Cardiac fibroblast (primary cell): ENCODE measurements at regions not wholly inside any gene's neighbourhood (a gene's known extent, or its start where the extent isn't known, plus 50 kb on each side); places are given as distances from the start of the nearest gene placed in this dataset.

Source experiments
- DNase-seq, 2 donors: peaks; one replicate each; pipeline versions ENCODE4 v3.0.0 to v3.0.0-alpha.2; 2010; ENCODE audit warnings: low read depth in 2 of 2
- H3K4me3 ChIP-seq, 2 donors: replicated peaks in 1 of 2; 1 replicate in 1 of 2; 2 replicates in 1 of 2; pipeline ENCODE4 v1.5.1; 2011; ENCODE audit warnings: low read depth in 2 of 2, low read length in 2 of 2, mild to moderate bottlenecking in 2 of 2, moderate library complexity in 1 of 2
- TF ChIP-seq, protein P1 (sequence below): IDR thresholded peaks from one replicate; pipeline ENCODE4 v1.5.1; 2011; ENCODE audit warnings: low read depth, mild to moderate bottlenecking, low read length, inconsistent platforms

DNA sequence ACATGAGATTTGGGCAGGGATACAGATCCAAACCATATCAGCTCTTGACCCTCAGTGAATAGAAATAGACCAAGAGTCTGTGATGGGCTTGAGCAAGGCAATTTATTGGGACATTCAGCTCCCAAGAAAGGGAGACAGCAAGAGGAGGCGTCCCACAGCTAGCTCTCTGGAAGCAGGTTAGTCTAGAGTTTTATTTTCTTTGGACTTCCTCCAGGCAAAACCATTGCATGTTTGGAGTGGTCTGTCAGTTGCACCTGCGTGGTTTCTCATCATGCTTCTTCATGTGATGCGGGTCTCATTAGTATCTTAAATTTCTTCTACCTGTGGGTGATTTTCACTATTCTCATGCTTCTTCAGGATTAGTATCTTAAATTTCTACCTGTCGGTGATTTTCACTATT lies 1530.6 kb downstream of the PLA2G4A start:
- no peak for DNase-seq
- no peak overlapping the region for H3K4me3 ChIP-seq
- TF ChIP-seq, protein P1, sequence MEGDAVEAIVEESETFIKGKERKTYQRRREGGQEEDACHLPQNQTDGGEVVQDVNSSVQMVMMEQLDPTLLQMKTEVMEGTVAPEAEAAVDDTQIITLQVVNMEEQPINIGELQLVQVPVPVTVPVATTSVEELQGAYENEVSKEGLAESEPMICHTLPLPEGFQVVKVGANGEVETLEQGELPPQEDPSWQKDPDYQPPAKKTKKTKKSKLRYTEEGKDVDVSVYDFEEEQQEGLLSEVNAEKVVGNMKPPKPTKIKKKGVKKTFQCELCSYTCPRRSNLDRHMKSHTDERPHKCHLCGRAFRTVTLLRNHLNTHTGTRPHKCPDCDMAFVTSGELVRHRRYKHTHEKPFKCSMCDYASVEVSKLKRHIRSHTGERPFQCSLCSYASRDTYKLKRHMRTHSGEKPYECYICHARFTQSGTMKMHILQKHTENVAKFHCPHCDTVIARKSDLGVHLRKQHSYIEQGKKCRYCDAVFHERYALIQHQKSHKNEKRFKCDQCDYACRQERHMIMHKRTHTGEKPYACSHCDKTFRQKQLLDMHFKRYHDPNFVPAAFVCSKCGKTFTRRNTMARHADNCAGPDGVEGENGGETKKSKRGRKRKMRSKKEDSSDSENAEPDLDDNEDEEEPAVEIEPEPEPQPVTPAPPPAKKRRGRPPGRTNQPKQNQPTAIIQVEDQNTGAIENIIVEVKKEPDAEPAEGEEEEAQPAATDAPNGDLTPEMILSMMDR, result no peak

DNA sequence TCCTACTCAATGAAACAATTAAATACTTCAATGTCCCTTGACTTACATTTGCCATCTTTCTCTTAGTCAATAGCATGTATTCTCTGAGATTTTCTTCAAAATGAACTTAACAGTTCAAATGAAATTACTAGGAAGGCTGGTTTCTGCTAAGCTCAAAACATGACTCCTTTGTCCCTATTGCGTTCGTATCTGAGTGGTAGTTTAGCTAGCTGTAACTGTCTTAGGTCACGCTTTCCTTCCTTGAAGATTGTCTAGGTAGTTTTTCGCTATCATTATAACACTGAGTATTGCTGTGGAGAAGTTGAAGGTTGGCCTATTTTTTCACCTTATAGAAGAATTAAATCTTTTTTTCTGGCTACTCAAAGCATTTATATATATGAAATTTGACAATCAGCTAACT lies 1535.2 kb downstream of the PLA2G4A start:
- no peak for DNase-seq
- TF ChIP-seq, protein P1, result no peak
- no peak overlapping the region for H3K4me3 ChIP-seq

DNA sequence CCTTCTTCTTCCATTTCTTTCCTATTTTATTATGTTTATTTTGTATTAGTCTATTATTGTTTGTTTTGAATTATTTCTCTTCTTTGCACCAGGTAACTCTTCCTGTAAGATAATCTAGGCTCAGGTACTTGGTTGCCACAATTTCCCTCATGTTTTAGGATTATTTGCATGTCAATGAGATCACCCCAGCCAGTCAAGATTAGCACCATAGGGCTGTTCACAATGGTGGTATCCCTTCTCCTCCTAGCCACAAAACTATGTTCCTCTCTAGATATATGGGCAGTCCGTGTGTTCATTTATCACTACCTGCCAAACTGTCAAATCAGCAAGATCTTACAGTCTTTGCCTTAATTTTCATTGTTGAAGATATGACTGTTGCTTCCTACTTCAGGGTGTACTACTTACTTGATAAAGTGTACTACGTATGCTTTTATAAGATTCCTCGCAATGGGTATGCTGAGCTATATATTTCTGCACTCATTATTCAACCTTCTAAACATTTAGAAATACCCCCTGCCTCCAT lies 1536.2 kb downstream of the PLA2G4A start:
- no peak for DNase-seq
- no peak overlapping the region for H3K4me3 ChIP-seq
- TF ChIP-seq, protein P1, result no peak

DNA sequence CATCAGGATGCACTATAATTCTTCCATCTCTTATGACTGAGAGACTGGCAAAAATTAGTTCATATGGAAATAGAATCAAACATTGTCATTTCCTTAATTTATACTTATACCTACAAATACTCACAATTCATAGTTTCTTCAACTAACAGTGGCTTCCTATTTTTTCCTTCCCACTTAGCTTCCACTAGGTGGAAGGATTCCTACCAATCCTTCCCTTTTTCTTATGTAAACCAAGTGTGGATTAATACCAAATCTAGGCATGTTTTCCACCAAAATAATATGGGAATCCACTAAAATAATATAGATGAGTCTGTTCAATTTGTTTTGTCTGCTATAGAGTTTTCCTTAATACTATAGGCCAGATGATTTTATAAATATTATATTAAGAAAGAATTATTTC lies 1537.1 kb downstream of the PLA2G4A start:
- TF ChIP-seq, protein P1, result no peak
- no peak for DNase-seq
- H3K4me3 ChIP-seq, result no peak overlapping the region

DNA sequence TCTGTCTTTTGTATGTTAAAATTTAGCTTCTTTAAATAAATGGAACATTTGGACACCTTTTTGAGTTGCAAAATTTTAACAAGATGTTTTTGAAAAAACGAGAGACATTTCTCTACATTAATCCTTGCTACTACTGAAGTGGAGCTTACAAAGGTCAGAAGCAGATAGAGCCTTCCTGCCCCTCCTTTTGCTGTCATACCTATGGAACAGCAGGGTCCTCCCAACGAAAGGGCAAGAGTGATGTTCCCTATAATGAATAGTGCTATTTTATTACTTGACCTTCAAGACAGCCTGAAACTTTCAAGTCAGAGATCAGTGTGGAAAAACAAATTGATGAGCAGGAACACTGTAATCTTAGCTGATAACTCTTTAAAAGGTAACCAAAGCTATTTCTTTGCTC lies 1538.9 kb downstream of the PLA2G4A start:
- TF ChIP-seq, protein P1, result no peak
- DNase-seq, result no peak
- no peak overlapping the region for H3K4me3 ChIP-seq

DNA sequence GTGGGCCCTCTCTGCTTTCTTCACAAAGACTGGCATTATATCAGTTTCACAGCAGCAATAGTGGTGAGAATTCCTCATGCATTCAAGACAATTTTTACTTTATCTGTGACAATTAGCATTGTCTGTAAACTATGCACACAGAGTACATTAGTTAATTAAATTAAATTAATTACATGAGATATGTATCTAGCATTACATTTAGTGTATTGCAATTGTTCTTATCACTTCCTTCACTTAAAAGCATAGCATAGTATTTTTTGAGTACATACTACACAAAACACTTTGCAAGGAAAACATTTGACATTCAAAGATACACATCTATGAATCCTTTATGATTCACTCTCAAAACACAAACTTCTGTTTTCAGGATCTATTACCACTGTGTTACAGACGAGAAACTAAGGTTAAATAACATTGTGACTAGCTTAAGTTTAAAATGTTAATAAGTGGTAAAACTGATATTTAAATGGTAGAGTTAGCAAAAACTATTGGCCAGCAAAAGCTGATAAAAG lies 1542.6 kb downstream of the PLA2G4A start:
- no peak overlapping the region for H3K4me3 ChIP-seq
- no peak for DNase-seq
- TF ChIP-seq, protein P1, result no peak

DNA sequence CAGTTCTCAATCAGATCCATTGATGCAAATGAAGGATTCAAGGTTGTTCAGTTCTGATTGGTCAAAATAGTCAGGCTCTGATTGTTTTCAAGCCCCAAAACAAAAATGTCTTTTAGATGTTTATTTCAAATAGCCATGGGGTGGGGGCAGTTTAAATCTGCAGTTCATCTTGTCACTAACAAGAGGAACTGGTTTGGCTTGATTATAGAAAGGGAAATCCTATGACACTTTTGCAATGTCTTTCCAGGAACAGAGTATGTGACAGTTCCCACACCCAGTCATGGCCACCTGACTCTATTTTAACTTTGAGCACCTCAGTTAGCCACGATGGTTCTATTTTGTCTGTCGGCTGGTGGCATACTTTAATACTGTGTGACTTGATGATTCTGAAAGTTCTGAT lies 1544.1 kb downstream of the PLA2G4A start:
- no peak for DNase-seq
- TF ChIP-seq, protein P1, result no peak
- no peak overlapping the region for H3K4me3 ChIP-seq
